ENCODE measurements at regions not wholly inside any gene's neighbourhood (a gene's known extent, or its start where the extent isn't known, plus 50 kb on each side); places are given as distances from the start of the nearest gene placed in this dataset.

GRCh38 chr22:34113381-34113780 is 193.1 kb upstream of the LARGE1 start:
- no peak overlapping the region for H3K4me3 ChIP-seq
- no peak for ATAC-seq
- WGBS (ENCODE audit: missing lambda C conversion rate): 15% methylated on average over 6 of the region's 6 CpGs
- H3K9me3 ChIP-seq: no peaks in the 10 kb centered on the region
- H3K4me2 ChIP-seq: no peak overlapping the region
- H3K4me1 ChIP-seq: no peaks in the 10 kb centered on the region
- ChIA-PET POLR2A (no interaction called here), CTCF (no interaction called here)
- TF ChIP-seq BHLHE40 (IDR thresholded peaks at IDR 0.05; ENCODE audit: low read depth, low read length): no peak
- no peak for TF ChIP-seq HMGXB4 (CRISPR knock-in tag; IDR thresholded peaks at IDR 0.05; ENCODE audit: borderline replicate concordance)
- no peak for TF ChIP-seq ZC3H11A (IDR thresholded peaks at IDR 0.05)
- TF ChIP-seq TFCP2L1 (CRISPR knock-in tag; IDR thresholded peaks at IDR 0.05): no peak
- DNase-seq (ENCODE audit: low read depth in 1 of 2, low spot score in 1 of 2): no peak
- H3K27ac ChIP-seq: no peak overlapping the region
- no peak for FAIRE-seq

- FAIRE-seq: no peak
- ATAC-seq: no peak
- POLR2A ChIA-PET: no interaction called here
- no peak overlapping the region for H3K4me2 ChIP-seq
- CTCF ChIA-PET: interaction anchor here (0.6 kb wide), 1 partner anchor 688 kb away, joined by 3 read pairs; no protein-coding TSS in a partner anchor
- 0% methylated on average over 2 of the region's 2 CpGs for WGBS (ENCODE audit: missing lambda C conversion rate)
- no peaks in the 10 kb centered on the region for H3K9me3 ChIP-seq
- DNase-seq (ENCODE audit: low read depth in 1 of 2, low spot score in 1 of 2): no peak
- no peaks in the 10 kb centered on the region for H3K4me1 ChIP-seq
- H3K4me3 ChIP-seq: no peak overlapping the region
- H3K27ac ChIP-seq: no peak overlapping the region
- TF ChIP-seq MYC (IDR thresholded peaks at IDR 0.05; ENCODE audit: borderline replicate concordance, low read length) (no peak), JUNB (IDR thresholded peaks at IDR 0.05) (no peak), CEBPB (IDR thresholded peaks at IDR 0.05) (no peak), HDAC2 (IDR thresholded peaks at IDR 0.05) (no peak), CBX2 (IDR thresholded peaks at IDR 0.05; ENCODE audit: borderline replicate concordance, low read depth) (no peak), CBX8 (IDR thresholded peaks at IDR 0.05) (no peak), ZSCAN20 (CRISPR knock-in tag; IDR thresholded peaks at IDR 0.05) (no peak), HOXA7 (CRISPR knock-in tag; IDR thresholded peaks at IDR 0.05) (no peak), SMC3 (IDR thresholded peaks at IDR 0.05) (no peak), HOXB13 (CRISPR knock-in tag; IDR thresholded peaks at IDR 0.05; ENCODE audit: low read depth) (no peak), MAZ (IDR thresholded peaks at IDR 0.05; ENCODE audit: borderline replicate concordance, low read depth, low read length) (no peak), KDM5A (IDR thresholded peaks at IDR 0.05) (no peak), TP53 (CRISPR knock-in tag; IDR thresholded peaks at IDR 0.05) (no peak), NFE2L2 (conservative IDR thresholded peaks at IDR 0.05; ENCODE audit: low read length) (no peak), HES2 (IDR thresholded peaks at IDR 0.05) (no peak), FOSL2 (IDR thresholded peaks at IDR 0.05) (no peak), FOSL2 (CRISPR knock-in tag; IDR thresholded peaks at IDR 0.05) (no peak), POLR2AphosphoS2 (conservative IDR thresholded peaks at IDR 0.05; ENCODE audit: low read length) (no peak), CHD4 (IDR thresholded peaks at IDR 0.05; ENCODE audit: borderline replicate concordance) (no peak), GATA3 (IDR thresholded peaks at IDR 0.05; ENCODE audit: borderline replicate concordance) (no peak)
Observed at GRCh38 chr22:34114406-34114805, 194.1 kb upstream of the LARGE1 start.

GRCh38 chr22:34115722-34116121 is 195.4 kb upstream of the LARGE1 start:
- WGBS (ENCODE audit: missing lambda C conversion rate): 25% methylated on average over 2 of the region's 2 CpGs
- H3K9me3 ChIP-seq: no peaks in the 10 kb centered on the region
- ChIA-PET CTCF (no interaction called here), POLR2A (no interaction called here)
- DNase-seq (ENCODE audit: low read depth in 1 of 2, low spot score in 1 of 2): no peak
- H3K27ac ChIP-seq: no peak overlapping the region
- no peak for FAIRE-seq
- H3K4me2 ChIP-seq: no peak overlapping the region
- no peak overlapping the region for H3K4me3 ChIP-seq
- no peak for ATAC-seq
- no peak for TF ChIP-seq JUNB (IDR thresholded peaks at IDR 0.05)
- TF ChIP-seq POLR2AphosphoS2 (conservative IDR thresholded peaks at IDR 0.05; ENCODE audit: low read length): no peak
- TF ChIP-seq NR3C1 (IDR thresholded peaks at IDR 0.05): no peak
- no peak for TF ChIP-seq RARB (CRISPR knock-in tag; IDR thresholded peaks at IDR 0.05)
- no peak for TF ChIP-seq SMC3 (IDR thresholded peaks at IDR 0.05)
- no peaks in the 10 kb centered on the region for H3K4me1 ChIP-seq
